ENCODE measurements at regions not wholly inside any gene's neighbourhood (a gene's known extent, or its start where the extent isn't known, plus 50 kb on each side); places are given as distances from the start of the nearest gene placed in this dataset.
"Not testable (repeated sequence)": the region's sequence is repeated elsewhere in the genome, so short reads cannot be mapped to it uniquely, and the experiment has no call there.

GRCh38 chr7:138221388-138221787 is 145.1 kb downstream of the AKR1D1 start:
- DNase-seq: not testable (repeated sequence)

GRCh38 chr7:138223402-138223879 is 147.2 kb downstream of the AKR1D1 start:
- no peak for DNase-seq

- peak; percentile 31 for DNase-seq
Measured at GRCh38 chr7:138226001-138226476, 149.8 kb downstream of the AKR1D1 start.

GRCh38 chr7:138226745-138227279 is 150.6 kb downstream of the AKR1D1 start:
- DNase-seq: no peak

- no peak for DNase-seq
Measured at GRCh38 chr7:138228119-138228518, 151.9 kb downstream of the AKR1D1 start.

- no peak for DNase-seq
Measured at GRCh38 chr7:138228769-138229168, 152.5 kb downstream of the AKR1D1 start.

GRCh38 chr7:138233189-138233588 is 156.9 kb downstream of the AKR1D1 start:
- DNase-seq: no peak

- no peak for DNase-seq
Measured at GRCh38 chr7:138235207-138235606, 158.9 kb downstream of the AKR1D1 start.

- no peak for DNase-seq
Measured at GRCh38 chr7:138237995-138238394, 161.7 kb downstream of the AKR1D1 start.

GRCh38 chr7:138238734-138239659 is 162.7 kb downstream of the AKR1D1 start:
- no peak for DNase-seq

GRCh38 chr7:138243430-138243829 is 167.2 kb downstream of the AKR1D1 start:
- DNase-seq: no peak

GRCh38 chr7:138243836-138244235 is 167.6 kb downstream of the AKR1D1 start:
- DNase-seq: no peak

GRCh38 chr7:138244606-138245005 is 168.3 kb downstream of the AKR1D1 start:
- no peak for DNase-seq

GRCh38 chr7:138245216-138245615 is 169.0 kb downstream of the AKR1D1 start:
- no peak for DNase-seq

- no peak for DNase-seq
Measured at GRCh38 chr7:138245682-138246081, 169.4 kb downstream of the AKR1D1 start.

GRCh38 chr7:138246428-138246827 is 170.2 kb downstream of the AKR1D1 start:
- no peak for DNase-seq

- DNase-seq: no peak
Measured at GRCh38 chr7:138247081-138247480, 170.8 kb downstream of the AKR1D1 start.

- DNase-seq: no peak
Measured at GRCh38 chr7:138247568-138248333, 171.5 kb downstream of the AKR1D1 start.

- DNase-seq: no peak
Measured at GRCh38 chr7:138248609-138249008, 172.3 kb downstream of the AKR1D1 start.

GRCh38 chr7:138249975-138250374 is 173.7 kb downstream of the AKR1D1 start:
- DNase-seq: no peak

- DNase-seq: not testable (repeated sequence)
Measured at GRCh38 chr7:138252666-138253065, 176.4 kb downstream of the AKR1D1 start.

- DNase-seq: no peak
Measured at GRCh38 chr7:138254444-138254843, 178.2 kb downstream of the AKR1D1 start.
